G401.6 (cell line): ENCODE measurements at regions not wholly inside any gene's neighbourhood (a gene's known extent, or its start where the extent isn't known, plus 50 kb on each side); places are given as distances from the start of the nearest gene placed in this dataset.

Experiments used
- FAIRE-seq: peaks from 2 replicates; lab custom pipeline; 2012; peaks lifted over from hg19 to GRCh38; lab: Jason Lieb, UNC

DNA sequence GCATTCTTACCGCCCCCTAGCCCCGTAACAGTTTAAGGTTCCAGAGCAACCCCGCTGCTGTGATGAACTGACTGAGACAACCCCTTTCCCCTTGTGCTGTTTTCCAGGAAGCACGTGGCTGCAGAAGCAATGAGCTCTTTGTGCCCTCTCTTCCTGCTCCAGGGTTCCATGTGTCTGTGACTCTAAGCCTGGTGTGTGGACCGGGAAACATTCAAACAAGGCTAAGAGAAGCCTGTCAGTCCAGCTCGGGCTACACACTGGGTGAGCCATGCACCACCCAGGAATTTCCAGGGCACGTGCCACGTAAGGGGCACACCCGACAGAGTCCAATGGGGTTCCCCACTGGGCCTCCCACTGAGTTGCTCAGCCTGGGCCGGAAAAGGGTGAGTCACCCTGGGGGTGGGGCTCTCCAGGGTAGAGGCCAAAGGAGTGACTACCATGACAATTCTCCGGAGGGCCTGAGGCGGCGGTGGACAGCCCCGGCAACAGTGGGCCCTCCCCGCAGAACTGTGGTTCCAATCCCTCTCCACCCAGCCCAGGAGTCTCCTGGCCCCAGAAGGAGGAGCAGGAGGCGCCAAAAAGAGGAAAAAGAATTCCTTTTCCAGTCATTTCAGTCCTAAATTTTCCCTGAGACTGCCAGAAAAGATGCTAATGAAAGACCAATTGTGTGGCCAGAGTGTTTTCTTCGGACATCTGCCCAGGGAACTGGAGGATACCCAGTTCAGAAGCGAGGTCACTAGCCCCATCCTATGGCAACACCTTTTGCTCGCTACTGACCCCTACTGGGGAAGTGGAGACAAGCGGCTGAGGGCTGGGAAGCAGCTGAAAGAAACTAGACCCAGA is 157.8 kb upstream of the SLC1A4 start:
- FAIRE-seq: no peak

DNA sequence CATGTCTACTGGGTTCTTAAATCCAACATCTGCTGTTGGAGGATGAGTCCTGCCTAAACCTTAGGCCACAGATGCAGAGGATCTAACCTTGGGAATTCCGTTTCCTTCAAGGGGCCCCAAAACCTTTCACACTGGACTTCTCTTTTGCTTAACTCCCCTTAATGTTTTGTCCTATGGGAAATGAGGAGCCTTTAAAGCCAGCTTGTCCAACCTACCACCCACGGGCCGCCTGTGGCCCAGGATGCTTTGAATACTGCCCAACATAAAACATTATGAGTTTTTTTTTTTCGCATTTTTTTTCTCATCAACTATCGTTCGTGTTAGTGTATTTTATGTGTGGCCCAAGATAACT is 157.2 kb upstream of the SLC1A4 start:
- no peak for FAIRE-seq

DNA sequence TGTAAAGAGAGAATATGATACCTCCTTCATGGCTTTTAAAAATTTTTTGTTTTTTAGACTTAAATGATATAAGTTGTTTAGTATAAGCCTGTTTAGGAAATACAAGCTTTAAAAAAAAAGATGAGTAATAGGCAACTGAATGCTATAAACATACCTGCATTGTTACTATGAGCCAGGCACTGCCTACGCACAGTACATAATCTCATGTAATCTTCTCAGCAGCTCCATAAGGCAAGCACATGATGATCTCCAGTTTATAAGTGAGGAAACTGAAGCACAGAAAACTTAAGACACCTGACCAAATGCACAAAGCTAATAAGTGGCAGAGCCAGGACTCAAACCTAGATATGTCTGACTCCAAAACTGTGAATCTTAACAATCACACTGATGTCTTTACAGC is 156.3 kb upstream of the SLC1A4 start:
- no peak for FAIRE-seq

DNA sequence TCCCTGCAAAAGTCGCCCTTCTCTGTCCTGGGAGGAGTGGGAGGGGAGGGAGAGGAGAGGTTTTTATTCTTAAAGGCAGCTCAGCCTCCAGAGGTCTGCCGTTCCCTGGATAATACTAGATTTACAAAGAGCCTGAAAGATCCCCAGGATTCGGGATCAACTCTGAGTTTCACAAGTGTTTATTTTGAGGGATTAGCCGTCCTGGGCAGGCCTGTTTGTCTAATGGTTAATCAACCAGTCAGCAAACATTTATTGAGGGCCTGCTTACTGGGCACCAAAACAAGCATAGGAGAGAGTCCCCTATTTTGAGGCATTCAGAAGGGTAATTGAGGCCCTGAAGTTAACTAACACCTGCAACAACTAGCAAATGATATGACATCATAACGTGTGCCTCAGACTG is 152.6 kb upstream of the SLC1A4 start:
- FAIRE-seq: no peak

DNA sequence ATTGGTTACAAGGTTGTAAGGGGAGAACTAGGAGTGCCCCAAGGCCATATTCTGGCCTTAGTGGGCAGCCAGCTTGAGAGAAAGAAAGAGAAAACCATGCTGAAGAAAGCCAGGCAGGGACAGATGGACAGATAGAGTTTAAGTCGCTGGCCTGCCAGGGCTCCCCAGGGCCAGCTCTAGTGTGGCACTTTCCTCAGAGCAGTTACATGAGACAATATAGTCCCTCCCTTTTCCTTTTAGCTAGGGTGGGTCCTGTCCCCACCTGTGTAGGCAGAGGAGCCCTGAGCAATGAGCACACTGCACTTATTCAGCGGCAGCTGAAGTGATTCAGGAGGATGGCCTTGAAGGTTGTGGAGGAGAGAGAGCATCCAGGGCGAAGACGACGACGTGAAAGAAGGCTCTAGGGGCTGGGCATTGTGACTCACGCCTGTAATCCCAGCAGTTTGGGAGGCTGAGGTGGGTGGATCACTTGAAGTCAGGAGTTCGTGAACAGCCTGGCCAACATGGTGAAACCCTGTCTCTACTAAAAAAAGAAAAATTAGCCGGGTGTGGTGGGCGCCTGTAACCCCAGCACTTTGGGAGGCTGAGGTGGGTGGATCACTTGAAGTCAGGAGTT is 152.0 kb upstream of the SLC1A4 start:
- no peak for FAIRE-seq

DNA sequence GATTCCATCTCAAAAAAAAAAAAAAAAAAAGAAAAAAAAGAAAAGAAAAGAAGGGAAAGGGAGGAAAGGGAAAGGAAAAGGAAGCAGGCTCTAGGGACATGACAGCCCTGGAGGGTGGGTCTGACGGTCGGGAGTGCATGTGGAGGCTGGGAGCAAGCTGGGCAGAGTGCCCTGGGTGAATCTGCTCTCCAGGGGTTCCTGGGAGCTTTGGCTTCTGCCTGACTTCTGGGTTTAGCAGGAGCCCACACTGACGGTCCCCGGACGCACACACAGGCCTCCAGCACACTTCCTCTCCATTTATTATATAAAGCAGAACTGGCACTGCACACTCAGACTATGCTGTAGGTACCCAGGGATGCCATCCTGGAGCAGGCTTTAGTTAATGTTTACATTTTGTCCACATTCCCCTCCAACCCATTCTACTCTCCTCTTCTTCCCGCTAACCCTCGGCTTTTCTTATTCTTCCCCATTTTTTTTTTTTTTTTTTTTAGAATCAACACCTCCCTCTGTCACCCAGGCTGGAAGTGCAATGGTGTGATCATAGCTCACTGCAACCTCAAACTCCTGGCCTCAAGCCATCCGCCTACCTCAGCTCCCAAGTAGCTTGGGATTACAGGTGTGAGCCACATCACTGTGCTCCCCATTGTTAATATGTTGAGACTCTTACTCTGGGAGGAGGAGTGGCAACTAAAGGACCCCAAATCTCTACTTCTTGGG is 151.1 kb upstream of the SLC1A4 start:
- FAIRE-seq: no peak

DNA sequence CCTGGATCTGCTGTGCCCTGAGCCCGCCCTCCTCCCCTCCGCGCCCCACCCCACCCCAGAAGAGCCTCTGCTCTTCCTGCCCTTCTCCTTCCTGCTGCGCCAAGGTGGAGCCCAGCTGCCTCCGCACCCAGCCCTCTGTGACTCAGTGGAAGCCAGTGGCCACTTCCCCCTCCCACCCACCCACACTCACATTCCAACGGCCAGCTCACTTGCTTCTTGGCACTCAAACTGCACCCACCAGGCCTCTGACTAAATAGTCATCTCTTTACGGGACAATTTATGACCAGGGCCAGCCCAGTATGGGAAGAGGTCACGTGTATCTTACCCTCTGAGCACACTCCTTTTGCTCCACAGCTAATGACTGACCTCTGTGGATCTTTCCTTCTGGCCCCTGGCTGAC is 150.4 kb upstream of the SLC1A4 start:
- FAIRE-seq: no peak

DNA sequence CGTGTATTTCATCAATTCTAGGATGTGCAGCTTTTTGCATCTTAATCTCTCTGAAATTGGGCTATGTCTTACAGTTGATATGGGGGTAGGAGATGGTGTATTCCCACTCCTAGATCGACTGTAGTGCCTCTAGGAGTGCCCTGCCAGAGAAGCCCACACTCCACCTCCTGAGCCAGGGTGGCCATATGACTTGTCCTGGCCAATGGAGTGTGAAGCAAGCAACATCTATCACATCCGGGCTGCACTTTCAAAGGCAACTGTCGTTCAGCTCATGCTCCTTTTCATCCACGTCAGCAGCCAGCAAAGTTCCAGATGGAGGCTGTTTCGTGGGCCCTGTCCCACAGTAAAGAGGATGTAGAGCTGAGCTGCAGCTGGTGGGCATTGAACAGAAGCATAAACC is 149.4 kb upstream of the SLC1A4 start:
- FAIRE-seq: no peak

DNA sequence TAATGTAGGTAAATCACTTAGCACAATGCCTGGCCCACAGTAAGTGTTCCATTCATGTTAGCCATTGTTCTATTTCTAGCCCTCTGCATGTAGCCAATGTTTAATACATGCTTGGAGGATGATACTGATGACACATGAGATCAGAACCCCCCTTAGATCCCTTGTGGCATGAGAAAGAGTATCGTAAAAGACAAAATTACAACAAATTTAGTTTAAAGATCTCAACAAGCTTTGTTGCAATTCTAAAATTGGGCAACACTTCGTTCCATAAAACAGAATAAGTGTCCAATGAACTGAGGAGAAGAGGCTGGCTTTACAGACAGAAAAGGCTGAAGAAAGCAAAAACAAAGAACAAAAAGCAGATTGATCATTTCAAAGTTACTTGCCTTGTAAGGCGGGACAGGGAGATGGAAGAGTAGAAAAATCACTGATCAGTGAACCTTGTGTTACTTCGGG is 148.7 kb upstream of the SLC1A4 start:
- FAIRE-seq: no peak

DNA sequence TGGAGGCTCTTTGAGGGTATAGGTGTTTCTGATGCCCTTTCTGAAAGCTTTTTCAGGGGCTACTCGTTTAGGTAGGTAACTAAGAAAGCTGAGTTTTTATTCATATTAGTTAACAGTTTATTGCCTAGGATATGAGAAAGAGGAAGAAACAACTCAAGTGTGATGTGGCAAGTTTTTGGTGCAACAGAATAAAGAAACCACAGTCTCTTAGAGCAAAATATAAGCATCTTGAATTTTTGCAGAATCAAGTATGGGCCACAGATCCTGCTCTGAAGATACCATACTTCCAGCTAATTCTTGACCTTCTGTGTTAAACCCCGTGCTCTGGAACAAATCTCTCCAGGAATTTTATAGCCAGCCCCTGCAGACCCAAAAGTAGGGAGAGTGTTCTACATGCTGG is 147.7 kb upstream of the SLC1A4 start:
- no peak for FAIRE-seq

DNA sequence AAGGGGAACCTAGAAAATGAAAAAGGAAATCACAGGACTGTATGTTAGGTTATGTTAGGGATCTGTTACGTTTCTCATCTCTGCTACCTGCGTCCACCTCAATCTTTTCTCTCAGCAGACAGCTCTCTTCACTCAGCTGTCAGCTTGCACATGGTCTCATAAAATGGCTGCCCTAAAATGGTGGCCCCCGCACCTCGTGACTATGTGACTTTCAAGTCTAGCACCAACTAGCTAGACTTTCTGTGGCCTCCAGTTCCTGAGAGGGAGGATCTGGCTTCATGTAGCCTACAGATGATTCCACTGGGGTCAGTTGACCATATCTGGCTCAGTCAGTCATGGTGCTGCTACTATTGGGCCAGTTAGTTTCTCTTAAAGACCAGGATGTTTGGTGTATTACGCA is 147.2 kb upstream of the SLC1A4 start:
- no peak for FAIRE-seq

DNA sequence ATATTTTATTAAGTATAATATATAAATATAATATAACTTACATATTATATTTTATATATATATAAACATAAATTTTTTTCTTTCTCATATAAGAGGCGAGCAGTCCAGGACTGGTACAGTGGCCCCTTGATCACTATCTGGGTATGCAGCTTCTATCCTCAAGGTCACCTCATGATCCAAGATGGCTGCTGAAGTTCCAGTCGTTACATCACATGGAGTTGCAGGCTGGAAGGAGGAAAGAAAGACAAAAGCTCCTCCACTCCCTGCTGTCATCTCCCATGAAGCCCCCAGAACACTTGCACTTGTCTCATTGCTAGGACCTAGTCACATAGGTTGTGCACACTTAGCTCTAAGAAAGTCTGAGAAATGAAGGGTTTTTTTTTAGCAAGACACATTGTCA is 145.1 kb upstream of the SLC1A4 start:
- no peak for FAIRE-seq

DNA sequence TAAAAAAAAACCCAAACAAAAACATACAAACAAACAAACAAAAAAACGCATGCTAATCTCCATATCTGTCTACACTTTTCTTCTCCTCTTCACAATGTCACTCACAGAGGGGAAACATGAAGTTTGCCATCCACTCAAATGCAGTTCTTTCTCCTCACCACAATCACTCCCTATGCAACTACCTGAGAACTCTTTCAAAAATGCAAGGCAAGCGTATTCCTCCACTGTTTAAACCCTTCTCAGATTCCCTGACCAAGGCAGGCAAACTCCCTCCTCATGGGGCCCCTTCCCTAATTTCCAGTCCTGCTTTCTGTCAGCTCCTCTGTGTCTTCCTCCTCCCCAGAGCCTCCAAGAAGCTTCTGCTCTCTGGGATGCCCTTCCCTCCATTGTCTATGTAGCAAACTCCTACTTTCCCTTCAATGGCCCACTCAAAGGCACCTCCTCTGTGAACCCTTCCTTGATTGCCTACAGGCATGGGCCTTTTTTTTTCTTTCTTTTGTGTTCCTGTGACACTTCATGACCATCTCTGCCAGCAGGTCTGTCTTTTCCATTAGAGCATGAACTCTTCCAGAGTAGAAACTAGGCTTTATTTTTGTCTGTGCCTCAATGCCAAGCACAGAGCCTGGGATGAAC is 143.8 kb upstream of the SLC1A4 start:
- no peak for FAIRE-seq

DNA sequence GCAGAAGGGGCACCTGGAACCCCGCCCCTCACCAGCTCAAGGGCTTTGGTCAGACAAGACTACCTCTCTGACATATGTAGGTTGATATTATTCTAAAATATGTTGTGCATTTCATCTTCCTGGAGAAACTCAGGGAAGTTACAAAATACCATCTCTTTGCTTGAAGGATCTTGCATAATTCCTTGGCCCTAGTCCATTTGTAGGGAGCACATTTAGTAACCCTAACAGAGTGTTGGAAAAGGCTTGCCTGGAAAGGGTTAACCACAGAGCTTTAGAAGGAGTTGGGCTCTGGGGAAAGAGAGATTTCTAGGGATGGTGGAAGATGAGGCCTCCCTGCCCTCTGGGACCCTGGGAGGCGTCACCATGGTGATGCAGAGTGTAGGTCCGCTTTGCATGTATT is 143.0 kb upstream of the SLC1A4 start:
- no peak for FAIRE-seq

DNA sequence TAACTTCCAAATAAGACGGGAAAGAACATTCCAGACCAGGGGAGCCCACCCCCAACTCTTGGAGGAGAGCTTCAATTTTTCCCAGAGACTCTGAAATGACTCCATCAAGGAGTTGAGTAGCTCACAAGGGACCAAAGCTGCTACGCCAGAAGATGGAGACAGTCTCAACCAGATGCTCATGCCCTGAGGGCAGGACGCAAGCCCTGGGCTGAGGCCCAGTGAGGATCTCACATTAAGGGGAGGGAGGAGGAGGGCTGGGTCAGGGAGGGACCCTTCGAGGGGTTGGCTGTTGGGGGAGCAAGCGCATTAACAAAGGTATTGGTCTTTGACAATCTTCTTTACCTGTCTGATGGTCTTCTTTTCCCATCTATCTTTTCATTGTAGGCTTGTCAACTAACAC is 141.3 kb upstream of the SLC1A4 start:
- no peak for FAIRE-seq

DNA sequence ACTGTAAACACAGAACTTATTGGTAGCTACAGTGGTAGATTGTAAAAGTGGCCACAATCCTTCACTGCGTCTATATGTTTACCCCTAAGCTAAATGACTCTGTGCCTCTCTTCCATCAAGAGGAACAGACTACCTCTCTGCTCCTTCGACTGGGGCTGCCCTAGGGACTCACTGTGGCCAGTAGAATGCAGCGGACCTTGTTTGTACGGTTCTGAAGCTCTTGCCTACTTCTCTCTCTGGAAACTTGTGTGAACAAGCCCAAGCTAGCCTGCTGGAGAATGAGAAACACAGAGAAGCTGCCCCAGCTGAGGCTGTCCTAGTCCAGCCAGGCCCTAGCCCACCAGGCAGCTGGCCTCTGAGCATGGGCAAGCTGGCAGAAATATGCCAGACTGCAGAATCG is 140.8 kb upstream of the SLC1A4 start:
- no peak for FAIRE-seq

DNA sequence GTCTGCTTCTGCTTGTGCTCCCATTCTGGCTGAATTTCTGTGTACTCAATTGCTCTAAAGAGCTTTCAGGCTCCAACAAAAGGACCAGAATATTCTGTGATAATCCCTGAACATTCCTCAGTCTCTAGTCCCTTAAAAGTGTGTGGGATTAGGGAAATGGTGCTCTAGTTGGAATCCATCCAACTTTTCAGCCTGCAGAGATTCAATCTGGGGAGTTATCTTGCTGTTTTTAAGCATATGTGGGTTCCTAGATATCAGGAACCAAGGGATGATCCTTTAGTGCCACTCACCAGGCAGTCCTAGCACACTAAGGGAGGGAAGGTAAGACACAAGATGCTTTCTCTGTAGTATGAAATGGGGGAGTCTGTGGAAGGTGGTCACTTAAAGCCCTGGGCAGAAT is 140.3 kb upstream of the SLC1A4 start:
- FAIRE-seq: no peak

DNA sequence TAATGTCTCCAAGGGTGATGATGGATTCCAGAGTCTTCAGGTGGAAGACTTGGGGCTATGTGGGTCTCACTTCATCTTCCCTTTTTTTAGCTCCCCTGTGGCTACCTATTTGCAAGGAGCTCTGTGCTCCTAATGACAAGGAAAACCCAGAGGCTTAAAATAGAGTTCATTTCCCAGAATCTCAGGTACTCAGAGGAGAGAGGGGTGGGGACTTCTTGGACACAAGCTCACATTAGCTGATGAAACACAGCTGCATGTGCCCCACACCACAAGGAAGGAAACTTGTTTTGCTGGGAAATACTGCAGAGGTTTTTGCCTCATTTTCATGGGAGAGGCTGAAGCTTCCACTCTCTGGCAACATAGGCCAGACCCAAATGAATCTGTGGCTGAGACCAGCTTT is 138.6 kb upstream of the SLC1A4 start:
- no peak for FAIRE-seq

DNA sequence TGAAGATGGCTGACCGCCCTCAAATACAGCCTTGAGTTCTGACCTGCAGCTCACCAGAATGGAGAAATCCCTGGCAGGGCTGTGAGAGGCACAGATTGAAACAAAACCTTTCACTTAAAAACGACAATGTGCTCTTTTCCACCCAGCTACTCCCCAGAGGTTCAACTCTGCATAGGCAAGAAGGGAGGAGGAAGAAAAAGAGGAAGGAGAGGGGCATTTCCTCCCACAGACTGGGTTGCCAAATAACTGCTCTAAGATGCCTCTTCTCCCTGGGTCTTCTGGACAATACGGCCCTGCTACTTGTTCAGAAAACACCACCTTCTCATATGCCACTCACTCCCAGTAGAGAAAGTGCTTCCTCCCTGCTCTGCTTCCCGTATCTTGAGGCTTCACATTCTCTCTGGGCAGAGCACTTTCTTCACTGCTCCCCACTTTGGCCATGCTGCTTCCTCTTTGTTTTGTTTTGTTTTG is 136.4 kb upstream of the SLC1A4 start:
- no peak for FAIRE-seq

DNA sequence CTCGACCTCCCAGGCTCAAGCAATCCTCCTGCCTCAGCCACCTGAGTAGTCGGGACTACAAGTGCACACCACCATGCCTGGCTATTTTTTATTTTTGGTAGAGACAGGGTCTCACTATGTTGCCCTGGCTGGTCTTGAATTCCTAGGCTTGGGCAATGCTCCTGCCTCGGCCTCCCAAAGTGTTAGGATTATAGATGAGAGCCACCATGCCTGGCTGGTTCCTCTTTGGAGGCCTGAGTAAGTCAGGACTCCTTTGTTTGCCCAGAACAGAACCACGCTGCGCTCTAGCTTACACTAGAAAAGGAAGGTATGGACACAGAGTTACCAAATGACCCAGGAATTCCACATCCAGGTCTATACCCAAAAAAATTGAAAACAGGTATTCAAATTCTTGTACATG is 135.9 kb upstream of the SLC1A4 start:
- no peak for FAIRE-seq

DNA sequence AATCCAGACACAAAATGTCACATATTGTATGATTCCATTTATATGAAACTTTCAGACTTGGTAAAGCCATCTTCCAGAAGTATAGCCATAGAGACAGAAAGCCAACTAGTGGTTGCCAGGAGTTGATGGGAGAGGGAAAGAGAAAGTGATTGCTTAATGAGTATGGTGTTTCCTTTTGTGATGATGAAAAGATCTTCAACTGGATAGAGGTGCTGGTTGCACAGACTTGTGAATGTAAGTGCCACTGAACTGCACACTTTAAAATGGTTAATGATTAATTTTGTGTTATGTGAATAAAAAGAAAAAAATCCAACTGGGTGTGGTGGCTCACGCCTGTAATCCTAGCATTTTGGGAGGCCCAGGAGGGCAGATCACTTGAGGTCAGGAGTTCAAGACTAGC is 135.3 kb upstream of the SLC1A4 start:
- FAIRE-seq: no peak

DNA sequence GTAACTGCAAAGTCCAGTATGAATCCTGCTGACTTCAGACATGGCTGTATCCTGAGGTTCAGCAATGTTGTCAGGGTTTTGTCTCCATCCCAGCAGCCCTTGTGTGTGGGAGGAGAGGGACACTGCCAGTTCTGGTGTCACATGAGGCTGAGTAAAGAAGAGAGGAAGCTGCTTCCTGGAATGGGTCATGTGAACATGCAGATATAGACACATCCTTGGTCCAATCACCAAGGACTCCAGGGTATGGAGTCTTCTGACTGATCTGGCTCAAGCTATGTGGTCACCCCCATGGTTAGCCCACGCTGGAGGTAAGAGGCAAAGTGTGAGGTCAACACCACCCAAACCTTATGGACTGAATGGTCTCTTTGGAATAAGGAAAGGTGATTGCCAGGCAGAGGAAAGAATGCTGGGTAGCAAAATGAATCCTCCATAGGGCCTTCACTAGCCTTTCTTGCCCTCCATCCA is 134.4 kb upstream of the SLC1A4 start:
- FAIRE-seq: no peak
